Muscle of leg (tissue), 3 donors: ENCODE measurements at regions not wholly inside any gene's neighbourhood (a gene's known extent, or its start where the extent isn't known, plus 50 kb on each side); places are given as distances from the start of the nearest gene placed in this dataset.
A peak's percentile ranks its signal among the peaks of the same experiment; 100 is the strongest.

Experiments
- DNase-seq: peaks from one replicate; pipeline ENCODE4 v3.0.0; 2013
- H3K27ac ChIP-seq: one replicate; pipeline ENCODE4 v1.5.1; 2013; ENCODE audit warnings: mild to moderate bottlenecking, low read length, control low read depth
- H3K27me3 ChIP-seq: one replicate; pipeline ENCODE4 v1.6.1; 2013; ENCODE audit warnings: low read length; ENCODE audit not compliant: control insufficient read depth, insufficient read depth
- H3K36me3 ChIP-seq: one replicate; pipeline ENCODE4 v1.6.1; 2013; ENCODE audit warnings: low read length; ENCODE audit not compliant: control insufficient read depth, insufficient read depth
- H3K4me1 ChIP-seq: one replicate; pipeline ENCODE4 v1.6.1; 2013; ENCODE audit warnings: low read length; ENCODE audit not compliant: control insufficient read depth, insufficient read depth
- H3K4me3 ChIP-seq: one replicate; pipeline ENCODE4 v1.5.1; 2013; ENCODE audit warnings: low read length, control low read depth
- H3K9me3 ChIP-seq: replicated peaks from 2 replicates; pipeline ENCODE4 v1.6.1; 2013; ENCODE audit warnings: low read depth, low read length; ENCODE audit not compliant: control insufficient read depth
- WGBS: methylation state at CpG from one replicate; pipeline ENCODE4 v1.1.5; 2013; ENCODE audit warnings: missing lambda C conversion rate; ENCODE audit not compliant: insufficient coverage; 5-methylcytosine and 5-hydroxymethylcytosine counted together

GRCh38 chr14:54138354-54139038 is 181.9 kb upstream of the BMP4 start:
- no peaks in the 10 kb centered on the region for H3K27me3 ChIP-seq
- H3K27ac ChIP-seq: no peak overlapping the region
- H3K9me3 ChIP-seq: no peaks in the 10 kb centered on the region
- DNase-seq: no peak
- no peak overlapping the region for H3K4me3 ChIP-seq
- H3K36me3 ChIP-seq: no peaks in the 10 kb centered on the region
- WGBS: no CpG with 5 or more reads among the region's 2 CpGs
- H3K4me1 ChIP-seq: no peaks in the 10 kb centered on the region

GRCh38 chr14:54140551-54140950 is 183.9 kb upstream of the BMP4 start:
- DNase-seq: peak; percentile 74

GRCh38 chr14:54146601-54147000 is 190.0 kb upstream of the BMP4 start:
- Histone ChIP-seq H3K9me3 (peaks cover 2% of the 10 kb centered on the region), H3K4me1 (no peaks in the 10 kb centered on the region), H3K27ac (no peak overlapping the region), H3K36me3 (no peaks in the 10 kb centered on the region), H3K4me3 (no peak overlapping the region), H3K27me3 (no peaks in the 10 kb centered on the region)
- DNase-seq: no peak
- WGBS: no CpG with 5 or more reads among the region's 2 CpGs

More at GRCh38 chr14:54140551-54140950, 183.9 kb upstream of the BMP4 start:
- WGBS: no CpG with 5 or more reads among the region's 1 CpG
- H3K27me3 ChIP-seq: no peaks in the 10 kb centered on the region
- no peaks in the 10 kb centered on the region for H3K36me3 ChIP-seq
- H3K9me3 ChIP-seq: no peaks in the 10 kb centered on the region
- no peaks in the 10 kb centered on the region for H3K4me1 ChIP-seq
- H3K27ac ChIP-seq: no peak overlapping the region
- no peak overlapping the region for H3K4me3 ChIP-seq

GRCh38 chr14:54147282-54147681 is 190.7 kb upstream of the BMP4 start:
- Histone ChIP-seq H3K4me3 (no peak overlapping the region), H3K27me3 (no peaks in the 10 kb centered on the region), H3K27ac (no peak overlapping the region), H3K9me3 (peaks cover 2% of the 10 kb centered on the region), H3K36me3 (no peaks in the 10 kb centered on the region), H3K4me1 (no peaks in the 10 kb centered on the region)
- DNase-seq: no peak
- WGBS: no CpG with 5 or more reads among the region's 2 CpGs

GRCh38 chr14:54147758-54148157 is 191.1 kb upstream of the BMP4 start:
- WGBS: no CpG with 5 or more reads among the region's 3 CpGs
- H3K27ac ChIP-seq: no peak overlapping the region

DNA sequence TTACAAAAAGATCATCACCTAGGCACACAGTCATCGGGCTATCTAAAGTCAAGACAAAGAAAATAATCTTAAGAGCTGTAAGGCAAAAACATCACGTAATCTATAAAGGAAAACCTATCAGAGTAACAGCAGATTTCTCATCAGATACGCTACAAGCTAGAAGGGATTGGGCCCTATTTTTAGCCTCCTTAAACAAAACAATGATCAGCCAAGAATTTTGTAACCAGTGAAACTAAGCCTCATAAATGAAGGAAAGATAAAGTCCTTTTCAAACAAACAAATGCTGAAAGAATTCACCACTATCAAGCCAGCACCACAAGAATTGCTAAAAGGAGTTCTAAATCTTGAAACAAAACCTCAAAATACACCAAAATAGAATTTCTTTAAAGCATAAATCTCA is 191.6 kb upstream of the BMP4 start:
- Histone ChIP-seq H3K9me3 (peaks cover 2% of the 10 kb centered on the region), H3K36me3 (no peaks in the 10 kb centered on the region), H3K27me3 (no peaks in the 10 kb centered on the region), H3K4me3 (no peak overlapping the region), H3K27ac (no peak overlapping the region), H3K4me1 (no peaks in the 10 kb centered on the region)
- WGBS: no CpG with 5 or more reads among the region's 3 CpGs
- DNase-seq: no peak

More at GRCh38 chr14:54147758-54148157, 191.1 kb upstream of the BMP4 start:
- peaks cover 2% of the 10 kb centered on the region for H3K9me3 ChIP-seq
- no peak overlapping the region for H3K4me3 ChIP-seq
- no peaks in the 10 kb centered on the region for H3K36me3 ChIP-seq
- H3K27me3 ChIP-seq: no peaks in the 10 kb centered on the region
- no peak for DNase-seq
- H3K4me1 ChIP-seq: no peaks in the 10 kb centered on the region

DNA sequence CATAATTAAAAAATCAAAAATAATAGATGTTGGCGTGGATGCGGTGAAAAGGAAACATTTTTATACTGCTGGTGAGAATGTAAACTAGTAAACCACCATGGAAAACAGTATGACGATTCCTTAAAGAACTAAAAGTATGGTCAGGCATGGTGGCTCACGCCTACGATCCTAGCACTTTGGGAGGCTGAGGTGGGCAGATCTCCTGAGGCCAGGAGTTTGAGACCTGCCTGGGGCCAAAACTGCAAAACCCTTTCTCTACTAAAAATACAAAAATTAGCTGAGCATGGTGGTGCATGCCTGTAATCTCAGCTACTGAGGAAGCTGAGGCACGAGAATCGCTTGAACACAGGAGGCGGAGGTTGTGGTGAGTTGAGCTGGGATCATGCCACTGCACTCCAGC is 195.7 kb upstream of the BMP4 start:
- H3K4me1 ChIP-seq: no peaks in the 10 kb centered on the region
- H3K27ac ChIP-seq: no peak overlapping the region
- H3K9me3 ChIP-seq: peaks cover under 1% of the 10 kb centered on the region
- DNase-seq: no peak
- 100% methylated on average over 4 of the region's 8 CpGs for WGBS
- H3K27me3 ChIP-seq: no peaks in the 10 kb centered on the region
- no peaks in the 10 kb centered on the region for H3K36me3 ChIP-seq
- H3K4me3 ChIP-seq: no peak overlapping the region

DNA sequence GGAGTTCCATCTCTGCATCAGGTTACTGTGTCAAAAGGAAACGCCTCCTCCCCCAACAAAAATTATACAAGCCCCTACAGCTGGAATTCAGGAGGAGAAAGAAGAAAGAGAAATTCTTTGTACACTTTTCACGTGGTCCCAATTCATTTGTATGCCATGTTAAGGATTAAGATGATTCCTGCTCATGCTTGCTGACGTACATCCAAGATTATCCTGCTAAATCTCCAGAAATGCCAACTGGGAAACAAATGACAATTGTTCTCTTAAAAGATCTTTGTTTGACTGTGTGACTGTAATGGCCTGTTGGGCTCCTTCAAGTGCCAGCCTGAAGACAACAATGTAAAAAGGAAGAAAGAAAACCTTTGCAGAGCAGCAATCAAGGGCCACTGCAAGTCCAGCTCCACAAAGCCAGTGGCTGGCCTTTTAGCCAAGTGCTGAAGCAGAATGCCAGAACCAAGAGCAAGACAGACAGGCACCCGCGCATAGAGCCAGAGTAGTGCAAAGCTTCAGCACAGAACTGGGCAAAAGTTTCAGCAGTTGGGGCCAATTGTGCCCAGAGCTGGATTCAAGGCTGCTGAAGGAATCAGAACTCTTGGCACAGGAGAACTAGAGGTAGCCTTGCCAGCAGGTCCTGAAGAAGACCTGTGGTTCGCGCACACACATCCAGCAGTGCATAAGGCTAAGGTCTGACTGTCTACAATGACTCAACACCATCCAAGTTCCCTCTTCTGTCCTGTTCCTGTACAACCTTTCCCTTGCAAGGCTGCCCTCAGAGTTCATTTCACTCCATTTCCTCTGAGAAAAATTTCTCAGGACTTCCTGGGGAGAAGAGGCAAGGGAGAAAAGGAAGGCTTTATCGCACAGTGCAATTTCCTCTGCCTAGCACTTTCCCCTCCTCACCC is 209.7 kb upstream of the BMP4 start:
- no peak for DNase-seq
- Histone ChIP-seq H3K27me3 (no peaks in the 10 kb centered on the region), H3K27ac (no peak overlapping the region), H3K36me3 (no peaks in the 10 kb centered on the region), H3K4me3 (no peak overlapping the region), H3K4me1 (peaks cover 6% of the 10 kb centered on the region), H3K9me3 (no peaks in the 10 kb centered on the region)
- WGBS: 100% methylated on average over 2 of the region's 8 CpGs

- WGBS: 85% methylated on average over 3 of the region's 4 CpGs
- Histone ChIP-seq H3K36me3 (no peaks in the 10 kb centered on the region), H3K27ac (no peak overlapping the region), H3K27me3 (no peaks in the 10 kb centered on the region), H3K4me3 (no peak overlapping the region), H3K9me3 (no peaks in the 10 kb centered on the region), H3K4me1 (peaks cover 6% of the 10 kb centered on the region)
- DNase-seq: no peak
These were observed 211.9 kb upstream of the BMP4 start for GRCh38 chr14:54168489-54168888.

GRCh38 chr14:54169254-54169924 is 212.8 kb upstream of the BMP4 start:
- Histone ChIP-seq H3K4me3 (no peak overlapping the region), H3K27ac (no peak overlapping the region), H3K4me1 (peaks cover 14% of the 10 kb centered on the region), H3K36me3 (no peaks in the 10 kb centered on the region), H3K27me3 (no peaks in the 10 kb centered on the region), H3K9me3 (no peaks in the 10 kb centered on the region)
- no CpG with 5 or more reads among the region's 4 CpGs for WGBS
- DNase-seq: peak; percentile 33
